HepG2 (cell line): ENCODE measurements at regions not wholly inside any gene's neighbourhood (a gene's known extent, or its start where the extent isn't known, plus 50 kb on each side); places are given as distances from the start of the nearest gene placed in this dataset.

ENCODE experiments used
- ATAC-seq: fragments of 200-7000 bp; cut with Tn5 transposase; 3 replicates; pipeline ENCODE4 v1.9.1; 2020; ENCODE audit warnings: mild to moderate bottlenecking, moderate library complexity
- BruUV-seq: library from RNA; stranded (reverse); fragments of 400-500 nt; replicated peaks from 2 replicates; lab custom pipeline; 2021; lab: Mats Ljungman, UMichigan
- CTCF ChIA-PET: fragments of 300-600 bp; formaldehyde crosslinking; extraction: SDS; loops from one replicate; lab custom pipeline; 2021; ENCODE audit warnings: low total read pairs, inconsistent platforms, low intra/inter-chr PET ratio; lab: Yijun Ruan, JAX
- POLR2A ChIA-PET: fragments of 350-600 bp; sonication (Branson Sonifier 250); formaldehyde crosslinking; loops from one replicate; lab custom pipeline; 2020; ENCODE audit warnings: antibody characterized with exemption, inconsistent platforms; lab: Yijun Ruan, JAX
- DNase-seq: peaks from one replicate; pipeline ENCODE4 v3.0.0-alpha.2; 2015; ENCODE audit warnings: low spot score
- FAIRE-seq: peaks from 3 replicates; lab custom pipeline; 2011; peaks lifted over from hg19 to GRCh38; lab: Jason Lieb, UNC
- H2AFZ ChIP-seq: one replicate; pipeline ENCODE4 v1.6.1; 2011; ENCODE audit warnings: low read length, inconsistent platforms
- H3K27ac ChIP-seq: fragments of 300-600 bp; 3 replicates; pipeline ENCODE4 v1.8.0; 2011; ENCODE audit warnings: mixed run types, mild to moderate bottlenecking, mixed read lengths, low read length, inconsistent platforms; ENCODE audit not compliant: insufficient read depth; ENCODE audit errors: extremely low read length
- H3K27me3 ChIP-seq, 2 experiments: fragments of 200-600 bp in 1 of 2; 2 replicates in 1 of 2; 3 replicates in 1 of 2; pipeline versions ENCODE4 v1.6.0 to v1.8.0; 2011; ENCODE audit warnings: low read length in 2 of 2, mild to moderate bottlenecking in 2 of 2, moderate library complexity in 2 of 2, inconsistent platforms in 1 of 2; ENCODE audit not compliant: insufficient read depth in 2 of 2, control insufficient read depth in 1 of 2
- H3K36me3 ChIP-seq, 2 experiments: fragments of 200-600 bp in 1 of 2; replicated peaks in 1 of 2; 2 replicates in 1 of 2; 3 replicates in 1 of 2; pipeline versions ENCODE4 v1.5.1 to v1.8.0; 2011; ENCODE audit warnings: low read length in 2 of 2, inconsistent platforms in 1 of 2; ENCODE audit not compliant: insufficient read depth in 2 of 2, control insufficient read depth in 1 of 2
- H3K4me1 ChIP-seq: 2 replicates; pipeline ENCODE4 v1.5.1; 2012; ENCODE audit warnings: low read length, inconsistent platforms; ENCODE audit not compliant: insufficient read depth
- H3K4me2 ChIP-seq: 2 replicates; pipeline ENCODE4 v1.6.0; 2011; ENCODE audit warnings: low read depth, low read length, inconsistent platforms
- H3K4me3 ChIP-seq, 3 experiments: fragments of 200-600 bp in 1 of 3; sonication (generic), shearing (Covaris generic) in 1 of 3; replicated peaks in 1 of 3; 2 replicates each; pipeline ENCODE4 v1.5.1; 2011 to 2016; ENCODE audit warnings: low read length in 3 of 3, inconsistent platforms in 2 of 3, low read depth in 2 of 3, mild to moderate bottlenecking in 2 of 3, control low read depth in 1 of 3, mixed read lengths in 1 of 3; ENCODE audit not compliant: insufficient read depth in 1 of 3
- H3K79me2 ChIP-seq: one replicate; pipeline ENCODE4 v1.6.1; 2011; ENCODE audit warnings: low read length, inconsistent platforms; ENCODE audit not compliant: insufficient read depth
- H3K9ac ChIP-seq: 2 replicates; pipeline ENCODE4 v1.6.0; 2011; ENCODE audit warnings: mild to moderate bottlenecking, low read depth, low read length, inconsistent platforms; ENCODE audit not compliant: insufficient read depth
- H3K9me3 ChIP-seq: 2 replicates; pipeline ENCODE4 v1.5.1; 2012; ENCODE audit warnings: mild to moderate bottlenecking, low read length
- H4K20me1 ChIP-seq: 2 replicates; pipeline ENCODE4 v1.6.0; 2011; ENCODE audit warnings: inconsistent platforms, mild to moderate bottlenecking, low read length, moderate library complexity; ENCODE audit not compliant: insufficient read depth
- BATF2 ChIP-seq: sonication (generic); formaldehyde crosslinking; IDR thresholded peaks from 2 replicates; pipeline ENCODE4 v1.8.0; 2022; ENCODE audit warnings: mild to moderate bottlenecking, missing genetic modification reagents, moderate library complexity
- FOSL1 ChIP-seq: sonication (generic); formaldehyde crosslinking; IDR thresholded peaks from 2 replicates; pipeline ENCODE4 v1.9.0; 2021; ENCODE audit warnings: missing genetic modification reagents, borderline replicate concordance
- HDAC1 ChIP-seq: sonication (generic); formaldehyde crosslinking; IDR thresholded peaks from 2 replicates; pipeline ENCODE4 v1.5.1; 2020; ENCODE audit warnings: mild to moderate bottlenecking, missing genetic modification reagents
- KDM1A ChIP-seq: IDR thresholded peaks from 2 replicates; pipeline ENCODE4 v1.6.1; 2016; ENCODE audit warnings: missing compliant biosample characterization
- NFYB ChIP-seq: sonication (generic); formaldehyde crosslinking; IDR thresholded peaks from 2 replicates; pipeline ENCODE4 v1.4.0; 2020; ENCODE audit warnings: missing genetic modification reagents
- PRDM10 ChIP-seq: sonication (generic); formaldehyde crosslinking; IDR thresholded peaks from 2 replicates; pipeline ENCODE4 v1.4.0; 2020; ENCODE audit warnings: low read depth, missing genetic modification reagents
- RFX5 ChIP-seq: IDR thresholded peaks from 2 replicates; pipeline ENCODE4 v1.6.1; 2011; ENCODE audit warnings: low read depth, low read length, improper control_type of control experiment
- SMAD9 ChIP-seq: sonication (generic); formaldehyde crosslinking; IDR thresholded peaks from 2 replicates; pipeline ENCODE4 v1.5.1; 2020; ENCODE audit warnings: mild to moderate bottlenecking, missing genetic modification reagents
- ZBTB34 ChIP-seq: sonication (generic); formaldehyde crosslinking; IDR thresholded peaks from 2 replicates; pipeline ENCODE4 v1.8.0; 2022; ENCODE audit warnings: mild to moderate bottlenecking, missing genetic modification reagents
- ZBTB7A ChIP-seq: sonication (generic); formaldehyde crosslinking; IDR thresholded peaks from 2 replicates; pipeline ENCODE4 v1.8.0; 2022; ENCODE audit warnings: mild to moderate bottlenecking, missing genetic modification reagents
- ZNF383 ChIP-seq: sonication (generic); formaldehyde crosslinking; IDR thresholded peaks from 2 replicates; pipeline ENCODE4 v1.4.0; 2020; ENCODE audit warnings: missing genetic modification reagents, mild to moderate bottlenecking, borderline replicate concordance
- ZNF883 ChIP-seq: sonication (generic); formaldehyde crosslinking; IDR thresholded peaks from 2 replicates; pipeline ENCODE4 v1.5.1; 2020; ENCODE audit warnings: mild to moderate bottlenecking, missing genetic modification reagents; ENCODE audit errors: not compliant biosample characterization
- WGBS: methylation state at CpG from one replicate; pipeline ENCODE4 v1.1.6; 2017; ENCODE audit warnings: low lambda C conversion rate; 5-methylcytosine and 5-hydroxymethylcytosine counted together
- in situ Hi-C: cut with HindIII; loops from 2 replicates; pipeline ENCODE4 v1.10.0; 2017; ENCODE audit warnings: low pct_unique_long_range_greater_than_20kb; ENCODE audit not compliant: extremely low pct_ligation_motif_present
- intact Hi-C: fragments of 100-400 bp; cut with micrococcal nuclease; formaldehyde crosslinking; loops from one replicate; pipeline ENCODE4 v1.10.0; 2022; ENCODE audit not compliant: unreplicated experiment
- TF ChIP-seq, protein P1 (sequence below): sonication (generic); formaldehyde crosslinking; IDR thresholded peaks from 2 replicates; pipeline ENCODE4 v1.8.1; 2023; ENCODE audit warnings: mild to moderate bottlenecking, moderate library complexity, missing genetic modification reagents

GRCh38 chr13:91115776-91116175 is 231.7 kb upstream of the MIR17HG start:
- TF ChIP-seq KDM1A (CRISPR knock-in tag) (no peak), PRDM10 (CRISPR knock-in tag) (no peak), RFX5 (no peak), SMAD9 (CRISPR knock-in tag) (no peak), ZBTB34 (CRISPR knock-in tag) (no peak), ZNF383 (CRISPR knock-in tag) (no peak), FOSL1 (CRISPR knock-in tag) (no peak), HDAC1 (CRISPR knock-in tag) (no peak), NFYB (no peak), ZNF883 (CRISPR knock-in tag) (no peak), ZBTB7A (CRISPR knock-in tag) (no peak), BATF2 (CRISPR knock-in tag) (no peak)
- TF ChIP-seq, protein P1, sequence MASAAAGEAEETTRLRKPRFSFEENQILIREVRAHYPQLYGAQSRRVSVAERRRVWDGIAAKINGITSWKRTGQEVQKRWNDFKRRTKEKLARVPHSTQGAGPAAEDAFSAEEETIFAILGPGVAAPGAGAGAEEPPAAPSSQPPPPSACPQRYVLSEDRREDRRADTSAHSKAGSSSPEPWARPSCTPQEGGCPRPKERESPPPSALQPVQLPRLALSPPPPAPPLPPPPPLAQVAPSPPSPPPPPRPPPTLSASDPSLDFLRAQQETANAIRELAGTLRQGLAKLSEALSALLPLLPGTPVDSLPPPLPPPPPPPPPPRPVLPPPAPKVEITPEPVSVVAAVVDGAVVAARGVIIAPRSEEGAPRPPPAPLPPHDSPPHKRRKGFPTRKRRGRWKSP (CRISPR knock-in tag), result no peak
- in situ Hi-C loops (no loop called here), intact Hi-C loops (no loop called here)
- Histone ChIP-seq H3K79me2 (no peaks in the 10 kb centered on the region), H2AFZ (no peak overlapping the region), H3K36me3 (no peaks in the 10 kb centered on the region), H3K4me3 (no peak overlapping the region), H3K27me3 (no peaks in the 10 kb centered on the region), H4K20me1 (no peaks in the 10 kb centered on the region), H3K9ac (no peak overlapping the region), H3K27ac (no peak overlapping the region), H3K9me3 (no peaks in the 10 kb centered on the region), H3K4me1 (peaks cover 7% of the 10 kb centered on the region; the same call in 1 of the 2 replicates), H3K4me2 (no peak overlapping the region)
- BruUV-seq, result no TSS peak
- ChIA-PET POLR2A (no interaction called here), CTCF (no interaction called here)
- FAIRE-seq, result no peak
- no peak for DNase-seq
- 0% methylated on average over 1 of the region's 1 CpG for WGBS
- ATAC-seq, result no peak
